Tibial nerve (tissue), 4 donors: ENCODE measurements at regions not wholly inside any gene's neighbourhood (a gene's known extent, or its start where the extent isn't known, plus 50 kb on each side); places are given as distances from the start of the nearest gene placed in this dataset.

ENCODE experiments used
- DNase-seq, 2 donors: peaks; one replicate each; pipeline ENCODE4 v3.0.0-alpha.2; 2019; ENCODE audit warnings: low spot score in 2 of 2
- H3K27ac ChIP-seq, 4 donors: fragments of 200-600 bp; sonication (generic) in 3 of 4; one replicate each; pipeline ENCODE4 v1.5.1; 2017 to 2019; ENCODE audit warnings: mild to moderate bottlenecking in 1 of 4
- H3K27me3 ChIP-seq, 2 donors: fragments of 200-600 bp; sonication (generic) in 1 of 2; one replicate each; pipeline versions ENCODE4 v1.5.1 to v1.6.0; 2017 to 2019
- H3K36me3 ChIP-seq, 3 donors: fragments of 200-600 bp; sonication (generic); one replicate each; pipeline ENCODE4 v1.5.1; 2018 to 2019
- H3K4me1 ChIP-seq, 4 donors: fragments of 200-600 bp; sonication (generic) in 3 of 4; one replicate each; pipeline ENCODE4 v1.5.1; 2017 to 2019
- H3K4me3 ChIP-seq, 4 donors: fragments of 200-600 bp; sonication (generic) in 3 of 4; one replicate each; pipeline ENCODE4 v1.5.1; 2017 to 2019; ENCODE audit warnings: mild to moderate bottlenecking in 1 of 4, moderate library complexity in 1 of 4
- H3K9me3 ChIP-seq, 4 donors: fragments of 200-600 bp; sonication (generic) in 3 of 4; one replicate each; pipeline ENCODE4 v1.5.1; 2017 to 2019
- CTCF ChIP-seq, 5 experiments: fragments of 200-600 bp in 3 of 5; fragments of 450-650 bp in 2 of 5; sonication (generic) in 3 of 5; IDR thresholded peaks; one replicate each; pipeline ENCODE4 v1.5.1; 2016 to 2019; ENCODE audit warnings: antibody characterized with exemption in 5 of 5, mild to moderate bottlenecking in 3 of 5, moderate library complexity in 2 of 5
- EP300 ChIP-seq, 2 donors: sonication (generic); formaldehyde crosslinking; IDR thresholded peaks; one replicate each; pipeline ENCODE4 v1.6.1; 2017; ENCODE audit warnings: antibody characterized with exemption in 2 of 2, mild to moderate bottlenecking in 1 of 2
- POLR2A ChIP-seq, 2 donors: fragments of 450-650 bp; IDR thresholded peaks; one replicate each; pipeline ENCODE4 v1.6.1; 2017; ENCODE audit warnings: antibody characterized with exemption in 2 of 2, mild to moderate bottlenecking in 2 of 2, moderate library complexity in 2 of 2
- WGBS, 2 donors: methylation state at CpG; one replicate each; pipeline ENCODE4 v1.1.5; 2018; 5-methylcytosine and 5-hydroxymethylcytosine counted together

GRCh38 chr3:76733073-76733759 lies 306.7 kb upstream of the ROBO2 start:
- TF ChIP-seq POLR2A (IDR thresholded peaks at IDR 0.05) = no peak
- no peak for TF ChIP-seq EP300 (IDR thresholded peaks at IDR 0.05)
- no peak for TF ChIP-seq CTCF (IDR thresholded peaks at IDR 0.05)
- 86 to 89% methylated on average over 1 of the region's 1 CpG for WGBS, 2 donors
- DNase-seq = no peak
- Histone ChIP-seq H3K4me1 (no peaks in the 10 kb centered on the region), H3K9me3 (no peaks in the 10 kb centered on the region), H3K36me3 (no peaks in the 10 kb centered on the region), H3K4me3 (no peak overlapping the region), H3K27ac (no peak overlapping the region), H3K27me3 (no peaks in the 10 kb centered on the region)

DNA sequence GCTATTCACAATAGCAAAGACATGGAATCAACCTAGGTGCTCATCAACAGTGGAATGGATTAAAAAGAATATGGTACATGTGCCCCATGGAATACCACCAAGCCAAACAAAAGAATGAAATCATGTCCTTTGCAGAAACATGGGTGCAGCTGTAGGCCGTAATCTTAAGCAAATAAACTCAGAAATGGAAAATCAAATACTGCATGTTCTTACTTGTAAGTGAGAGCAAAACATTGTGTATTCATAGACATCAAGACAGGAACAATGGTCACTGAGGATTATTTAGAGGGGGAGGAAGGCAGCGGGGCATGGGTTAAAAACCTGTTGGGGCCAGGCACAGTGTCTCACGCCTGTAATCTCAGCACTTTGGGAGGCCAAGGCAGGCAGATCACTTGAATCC lies 304.7 kb upstream of the ROBO2 start:
- Histone ChIP-seq H3K27ac (no peak overlapping the region), H3K4me1 (no peaks in the 10 kb centered on the region), H3K36me3 (no peaks in the 10 kb centered on the region), H3K9me3 (no peaks in the 10 kb centered on the region), H3K4me3 (no peak overlapping the region), H3K27me3 (no peaks in the 10 kb centered on the region)
- no peak for DNase-seq
- no peak for TF ChIP-seq EP300 (IDR thresholded peaks at IDR 0.05)
- no peak for TF ChIP-seq CTCF (IDR thresholded peaks at IDR 0.05)
- no peak for TF ChIP-seq POLR2A (IDR thresholded peaks at IDR 0.05)
- 54 to 64% methylated on average over 3 of the region's 3 CpGs for WGBS, 2 donors

DNA sequence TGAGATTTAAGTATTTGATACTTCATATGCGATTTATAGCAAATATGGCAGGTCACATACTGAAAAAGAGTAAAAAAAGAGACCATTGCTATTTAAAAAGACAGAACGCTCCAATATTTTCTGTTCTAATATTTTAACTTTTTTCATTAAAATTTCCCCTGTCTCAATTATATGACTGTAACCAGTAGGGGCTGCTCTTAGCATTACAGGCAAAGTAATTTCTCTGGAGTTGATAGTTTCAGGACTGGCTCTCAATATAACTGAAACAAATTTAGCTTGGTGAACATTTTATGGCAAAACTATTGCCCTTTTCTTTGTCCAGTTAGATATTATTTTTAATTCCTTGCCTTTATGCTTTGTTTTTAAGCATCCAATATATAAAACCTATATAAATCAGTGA lies 286.3 kb upstream of the ROBO2 start:
- H3K9me3 ChIP-seq = no peaks in the 10 kb centered on the region
- whole genome bisulfite sequencing, 2 donors = 68 to 73% methylated on average over 2 of the region's 2 CpGs
- H3K27me3 ChIP-seq = no peaks in the 10 kb centered on the region
- DNase-seq = no peak
- TF ChIP-seq POLR2A (IDR thresholded peaks at IDR 0.05) = no peak
- no peak for TF ChIP-seq EP300 (IDR thresholded peaks at IDR 0.05)
- TF ChIP-seq CTCF (IDR thresholded peaks at IDR 0.05) = no peak
- H3K4me1 ChIP-seq = no peaks in the 10 kb centered on the region
- H3K36me3 ChIP-seq = no peaks in the 10 kb centered on the region
- no peak overlapping the region for H3K27ac ChIP-seq
- no peak overlapping the region for H3K4me3 ChIP-seq

DNA sequence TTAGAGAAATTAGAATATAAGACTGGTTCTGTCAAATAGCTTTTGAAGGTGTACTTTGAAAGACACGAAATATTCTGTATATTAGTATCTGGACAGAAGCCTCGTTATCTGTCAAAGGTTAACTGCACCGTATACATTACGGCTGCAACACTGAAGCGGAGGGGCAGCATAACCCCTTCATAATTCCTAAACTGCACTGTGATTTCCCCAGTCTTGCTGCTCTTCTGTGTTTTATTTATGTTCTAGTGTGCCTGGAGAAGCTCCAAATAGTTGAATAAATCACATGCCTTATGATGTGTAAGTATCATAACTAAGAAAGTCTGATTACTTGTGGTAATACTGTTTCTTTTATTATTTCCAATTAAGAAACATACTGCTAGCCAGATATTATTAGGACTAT lies 285.7 kb upstream of the ROBO2 start:
- Histone ChIP-seq H3K36me3 (no peaks in the 10 kb centered on the region), H3K4me3 (no peak overlapping the region), H3K4me1 (no peaks in the 10 kb centered on the region), H3K27me3 (no peaks in the 10 kb centered on the region), H3K27ac (no peak overlapping the region), H3K9me3 (no peaks in the 10 kb centered on the region)
- WGBS, 2 donors = 63 to 68% methylated on average over 5 of the region's 5 CpGs
- TF ChIP-seq CTCF (IDR thresholded peaks at IDR 0.05) = no peak
- no peak for TF ChIP-seq EP300 (IDR thresholded peaks at IDR 0.05)
- no peak for TF ChIP-seq POLR2A (IDR thresholded peaks at IDR 0.05)
- DNase-seq = no peak

- Histone ChIP-seq H3K4me1 (no peaks in the 10 kb centered on the region), H3K27me3 (no peaks in the 10 kb centered on the region), H3K9me3 (no peaks in the 10 kb centered on the region), H3K36me3 (no peaks in the 10 kb centered on the region), H3K27ac (no peak overlapping the region), H3K4me3 (no peak overlapping the region)
- no peak for TF ChIP-seq EP300 (IDR thresholded peaks at IDR 0.05)
- TF ChIP-seq CTCF (IDR thresholded peaks at IDR 0.05) = no peak
- TF ChIP-seq POLR2A (IDR thresholded peaks at IDR 0.05) = no peak
- no peak for DNase-seq
- 91% methylated on average over 8 of the region's 8 CpGs for WGBS, 2 donors
Measured at GRCh38 chr3:76756577-76756976, 283.3 kb upstream of the ROBO2 start.
